ENCODE measurements at regions not wholly inside any gene's neighbourhood (a gene's known extent, or its start where the extent isn't known, plus 50 kb on each side); places are given as distances from the start of the nearest gene placed in this dataset.

- no peak for TF ChIP-seq FOXK1 (CRISPR knock-in tag; IDR thresholded peaks at IDR 0.05)
- no peak for TF ChIP-seq AFF4 (CRISPR knock-in tag; IDR thresholded peaks at IDR 0.05; ENCODE audit: borderline replicate concordance)
- TF ChIP-seq TEAD4 (CRISPR knock-in tag; IDR thresholded peaks at IDR 0.05): no peak
- TF ChIP-seq ZBTB43 (CRISPR knock-in tag; IDR thresholded peaks at IDR 0.05): no peak
- TF ChIP-seq CREM (CRISPR knock-in tag; IDR thresholded peaks at IDR 0.05): no peak
- TF ChIP-seq CDX4 (CRISPR knock-in tag; IDR thresholded peaks at IDR 0.05; ENCODE audit: borderline replicate concordance): no peak
- TF ChIP-seq RORB (CRISPR knock-in tag; IDR thresholded peaks at IDR 0.05): no peak
- TF ChIP-seq ATF3 (CRISPR knock-in tag; conservative IDR thresholded peaks at IDR 0.05): no peak
- TF ChIP-seq ATF1 (CRISPR knock-in tag; IDR thresholded peaks at IDR 0.05): no peak
- TF ChIP-seq ETV6 (CRISPR knock-in tag; IDR thresholded peaks at IDR 0.05): no peak
- TF ChIP-seq PRDM15 (CRISPR knock-in tag; IDR thresholded peaks at IDR 0.05): no peak
- no peak for TF ChIP-seq ZNF671 (CRISPR knock-in tag; IDR thresholded peaks at IDR 0.05)
- no peak for TF ChIP-seq ZNF423 (CRISPR knock-in tag; IDR thresholded peaks at IDR 0.05)
- no peak for TF ChIP-seq ZNF317 (CRISPR knock-in tag; IDR thresholded peaks at IDR 0.05; ENCODE audit: borderline replicate concordance, low read depth)
- no peak for TF ChIP-seq MLX (CRISPR knock-in tag; IDR thresholded peaks at IDR 0.05)
- no peak for TF ChIP-seq CBFB (CRISPR knock-in tag; IDR thresholded peaks at IDR 0.05; ENCODE audit: low read depth)
- no peak for TF ChIP-seq E2F4 (CRISPR knock-in tag; IDR thresholded peaks at IDR 0.05; ENCODE audit: borderline replicate concordance, low read depth)
- no peak for TF ChIP-seq CTCF (IDR thresholded peaks at IDR 0.05)
- TF ChIP-seq NR2C2 (CRISPR knock-in tag; IDR thresholded peaks at IDR 0.05): no peak
- no peak for TF ChIP-seq JAZF1 (CRISPR knock-in tag; IDR thresholded peaks at IDR 0.05)
- POLR2A ChIA-PET: no interaction called here
- peaks cover 25% of the 10 kb centered on the region for H3K36me3 Mint-ChIP-seq
Observed at GRCh38 chr20:48057739-48058138, 272.5 kb upstream of the SULF2 start.

More at GRCh38 chr20:48057739-48058138, 272.5 kb upstream of the SULF2 start:
- Mint-ChIP-seq H3K4me1 (peaks cover 2% of the 10 kb centered on the region), H3K27ac (no peak overlapping the region), H3K4me3 (no peak overlapping the region), H3K9me3 (peaks cover 62% of the 10 kb centered on the region), H3K27me3 (ENCODE audit: low read depth) (peaks cover 5% of the 10 kb centered on the region)
- DNase-seq (ENCODE audit: low spot score) (no peak), ATAC-seq (no peak)
- CTCF ChIA-PET: no interaction called here
